ENCODE measurements at regions not wholly inside any gene's neighbourhood (a gene's known extent, or its start where the extent isn't known, plus 50 kb on each side); places are given as distances from the start of the nearest gene placed in this dataset.

DNA sequence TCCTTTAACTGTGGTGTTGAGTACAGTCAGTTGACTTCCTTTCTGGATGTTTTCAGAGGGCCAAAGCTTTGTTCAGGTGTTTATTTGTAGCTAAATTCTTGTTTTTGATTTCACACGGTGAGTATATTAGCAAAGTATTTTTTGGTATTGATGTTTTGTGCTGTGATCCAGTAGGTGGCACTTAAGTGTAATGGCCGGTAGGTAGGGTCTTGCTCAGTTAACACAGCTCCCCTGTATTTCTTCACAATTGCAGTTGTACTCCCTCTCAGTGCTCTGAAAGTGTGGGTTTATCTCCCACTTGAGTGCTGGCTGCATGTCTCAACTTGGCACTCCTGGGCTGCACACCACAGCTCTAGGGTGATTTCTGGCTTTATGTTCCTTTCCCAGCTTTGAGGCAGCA is 339.5 kb downstream of the AEBP2 start:
- TF ChIP-seq PATZ1 (CRISPR knock-in tag; IDR thresholded peaks at IDR 0.05; ENCODE audit: borderline replicate concordance) (no peak), CREB5 (CRISPR knock-in tag; IDR thresholded peaks at IDR 0.05; ENCODE audit: low read depth) (no peak), RARB (CRISPR knock-in tag; IDR thresholded peaks at IDR 0.05) (no peak), ZNF565 (CRISPR knock-in tag; conservative IDR thresholded peaks at IDR 0.05; ENCODE audit: low read depth) (no peak), ISL1 (CRISPR knock-in tag; IDR thresholded peaks at IDR 0.05) (no peak), ZFP30 (CRISPR knock-in tag; IDR thresholded peaks at IDR 0.05) (no peak), ESRRG (CRISPR knock-in tag; IDR thresholded peaks at IDR 0.05) (no peak), ZNF70 (CRISPR knock-in tag; IDR thresholded peaks at IDR 0.05) (no peak)

Measured in SK-N-SH treated with all-trans-retinoic acid at 6 μM for 48 hours (cell line).